ENCODE measurements at regions not wholly inside any gene's neighbourhood (a gene's known extent, or its start where the extent isn't known, plus 50 kb on each side); places are given as distances from the start of the nearest gene placed in this dataset.

DNA sequence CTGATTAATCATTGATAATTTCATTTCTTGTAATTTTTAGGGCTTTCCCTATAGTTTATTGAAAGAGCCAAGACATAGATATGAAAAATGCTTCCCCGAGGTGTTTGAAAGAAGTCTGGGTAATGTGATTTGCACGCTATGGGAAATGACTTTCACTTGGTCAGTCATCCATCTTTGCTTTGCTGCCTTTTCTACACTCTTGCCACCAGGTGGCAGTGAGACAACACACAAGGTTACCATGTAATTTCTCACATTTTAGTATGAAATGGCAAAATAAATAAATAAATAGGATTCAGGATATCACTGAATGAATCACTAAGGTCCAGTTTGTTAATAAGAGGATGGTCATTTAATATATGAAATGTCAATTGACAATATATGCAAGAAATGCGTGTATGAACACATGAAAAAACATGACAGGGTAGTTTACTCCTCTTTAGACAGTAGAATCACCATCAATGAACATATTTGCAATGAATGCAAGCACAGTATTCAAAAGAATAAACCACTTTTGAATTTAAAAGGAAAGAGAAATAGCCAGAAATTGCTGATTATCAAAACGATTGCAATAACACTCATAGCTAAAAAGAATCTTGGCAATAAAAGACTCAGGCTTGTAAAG is 52.2 kb upstream of the KCNH7 start:
- TF ChIP-seq POLR2A (IDR thresholded peaks at IDR 0.05) (no peak), POLR2AphosphoS5 (IDR thresholded peaks at IDR 0.05) (no peak), EP300 (IDR thresholded peaks at IDR 0.05) (no peak)
- TF ChIP-seq, protein P1, sequence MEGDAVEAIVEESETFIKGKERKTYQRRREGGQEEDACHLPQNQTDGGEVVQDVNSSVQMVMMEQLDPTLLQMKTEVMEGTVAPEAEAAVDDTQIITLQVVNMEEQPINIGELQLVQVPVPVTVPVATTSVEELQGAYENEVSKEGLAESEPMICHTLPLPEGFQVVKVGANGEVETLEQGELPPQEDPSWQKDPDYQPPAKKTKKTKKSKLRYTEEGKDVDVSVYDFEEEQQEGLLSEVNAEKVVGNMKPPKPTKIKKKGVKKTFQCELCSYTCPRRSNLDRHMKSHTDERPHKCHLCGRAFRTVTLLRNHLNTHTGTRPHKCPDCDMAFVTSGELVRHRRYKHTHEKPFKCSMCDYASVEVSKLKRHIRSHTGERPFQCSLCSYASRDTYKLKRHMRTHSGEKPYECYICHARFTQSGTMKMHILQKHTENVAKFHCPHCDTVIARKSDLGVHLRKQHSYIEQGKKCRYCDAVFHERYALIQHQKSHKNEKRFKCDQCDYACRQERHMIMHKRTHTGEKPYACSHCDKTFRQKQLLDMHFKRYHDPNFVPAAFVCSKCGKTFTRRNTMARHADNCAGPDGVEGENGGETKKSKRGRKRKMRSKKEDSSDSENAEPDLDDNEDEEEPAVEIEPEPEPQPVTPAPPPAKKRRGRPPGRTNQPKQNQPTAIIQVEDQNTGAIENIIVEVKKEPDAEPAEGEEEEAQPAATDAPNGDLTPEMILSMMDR (IDR thresholded peaks at IDR 0.05), result peak in 5 of 6 experiments; percentile 22 to 58 (median 46)
- Histone ChIP-seq H3K27ac (no peak overlapping the region), H3K4me3 (no peak overlapping the region), H3K36me3 (no peaks in the 10 kb centered on the region), H3K27me3 (no peaks in the 10 kb centered on the region), H3K4me1 (no peaks in the 10 kb centered on the region), H3K9me3 (no peaks in the 10 kb centered on the region)
- peak in 1 of 2 donors; percentile 66 for ATAC-seq (ENCODE audit: low FRiP score in 2 of 2)
- WGBS, 2 donors, result 28 to 31% methylated on average over 4 of the region's 4 CpGs
- DNase-seq, result no peak

DNA sequence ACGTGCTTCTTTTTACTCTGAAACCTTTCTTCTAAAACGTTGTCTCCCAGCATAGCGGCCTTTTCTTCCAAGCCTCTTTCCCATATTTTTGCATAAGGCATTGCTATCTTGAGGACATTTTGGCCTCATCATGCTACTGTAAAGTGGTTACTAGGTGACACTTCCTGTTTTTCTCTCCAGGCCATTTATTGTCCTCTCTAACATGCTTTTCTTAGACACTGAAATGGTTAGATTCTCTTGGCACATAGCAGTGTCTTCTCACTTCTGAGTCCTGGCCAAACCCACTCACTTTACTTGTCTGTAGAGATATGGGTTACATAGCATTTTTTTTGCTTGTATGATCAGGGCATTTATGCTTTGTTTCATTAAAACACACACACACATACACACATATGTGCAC is 50.1 kb upstream of the KCNH7 start:
- Histone ChIP-seq H3K4me3 (no peak overlapping the region), H3K27me3 (no peaks in the 10 kb centered on the region), H3K9me3 (no peaks in the 10 kb centered on the region), H3K36me3 (no peaks in the 10 kb centered on the region), H3K4me1 (no peaks in the 10 kb centered on the region), H3K27ac (no peak overlapping the region)
- 72 to 78% methylated on average over 3 of the region's 3 CpGs for WGBS, 2 donors
- TF ChIP-seq POLR2AphosphoS5 (IDR thresholded peaks at IDR 0.05) (no peak), EP300 (IDR thresholded peaks at IDR 0.05) (no peak), POLR2A (IDR thresholded peaks at IDR 0.05) (no peak)
- TF ChIP-seq, protein P1 (IDR thresholded peaks at IDR 0.05), result no peak
- no peak for ATAC-seq (ENCODE audit: low FRiP score in 2 of 2)
- no peak for DNase-seq

Small RNA genes in the stretch of these regions (small RNA-seq; reads per million reads assigned to genes)
- 0 reads per million in 4 donors for gene RNU6-627P
